IMR-90 (cell line): ENCODE measurements at regions not wholly inside any gene's neighbourhood (a gene's known extent, or its start where the extent isn't known, plus 50 kb on each side); places are given as distances from the start of the nearest gene placed in this dataset.

Source experiments
- ATAC-seq: fragments of 200-7000 bp; cut with Tn5 transposase; 2 replicates; pipeline ENCODE4 v1.9.1; 2020; ENCODE audit warnings: low read depth, mild to moderate bottlenecking, moderate library complexity
- BruUV-seq: library from RNA; stranded (reverse); fragments of 400-500 nt; replicated peaks from 2 replicates; lab custom pipeline; 2021; lab: Mats Ljungman, UMichigan
- CTCF ChIA-PET: fragments of 300-600 bp; formaldehyde crosslinking; extraction: SDS; loops from one replicate; lab custom pipeline; 2021; ENCODE audit warnings: antibody characterized with exemption; lab: Yijun Ruan, JAX
- POLR2A ChIA-PET: fragments of 300-600 bp; sonication (Branson Sonifier 250); formaldehyde crosslinking; loops from one replicate; lab custom pipeline; 2022; ENCODE audit warnings: antibody characterized with exemption; ENCODE audit not compliant: unreplicated experiment; lab: Charles Lee
- DNase-seq: peaks from one replicate; pipeline ENCODE4 v3.0.0; 2013
- H2AFZ ChIP-seq: replicated peaks from 2 replicates; pipeline ENCODE3; 2013; ENCODE audit warnings: low read length, mild to moderate bottlenecking; ENCODE audit not compliant: poor library complexity
- H2AK5ac ChIP-seq: 2 replicates; pipeline ENCODE4 v1.6.1; 2013; ENCODE audit warnings: low read depth, low read length, inconsistent platforms
- H2AK9ac ChIP-seq: replicated peaks from 2 replicates; pipeline ENCODE3; 2013; ENCODE audit warnings: mild to moderate bottlenecking, low read depth, low read length, moderate library complexity; ENCODE audit not compliant: poor library complexity
- H2BK120ac ChIP-seq: 2 replicates; pipeline ENCODE4 v1.6.1; 2013; ENCODE audit warnings: low read depth, low read length, inconsistent platforms
- H2BK15ac ChIP-seq: 3 replicates; pipeline ENCODE4 v1.6.1; 2013; ENCODE audit warnings: low read depth, low read length, inconsistent platforms
- H2BK20ac ChIP-seq: 2 replicates; pipeline ENCODE4 v1.6.1; 2013; ENCODE audit warnings: low read depth, mild to moderate bottlenecking, inconsistent platforms, low read length, moderate library complexity
- H2BK5ac ChIP-seq: 2 replicates; pipeline ENCODE4 v1.6.1; 2013; ENCODE audit warnings: mild to moderate bottlenecking, low read depth, low read length, inconsistent platforms; ENCODE audit not compliant: poor library complexity, severe bottlenecking
- H3K14ac ChIP-seq: replicated peaks from 2 replicates; pipeline ENCODE4 v1.6.1; 2013; ENCODE audit warnings: low read depth, low read length, inconsistent platforms
- H3K18ac ChIP-seq: 2 replicates; pipeline ENCODE4 v1.6.1; 2013; ENCODE audit warnings: low read depth, low read length, control low read depth
- H3K23ac ChIP-seq: 2 replicates; pipeline ENCODE4 v1.6.1; 2013; ENCODE audit warnings: low read depth, low read length, inconsistent platforms
- H3K27ac ChIP-seq: 2 replicates; pipeline ENCODE4 v1.5.1; 2013; ENCODE audit warnings: mild to moderate bottlenecking, control low read depth, low read length; ENCODE audit not compliant: insufficient read depth
- H3K27me3 ChIP-seq: 2 replicates; pipeline ENCODE4 v1.6.1; 2013; ENCODE audit warnings: low read length; ENCODE audit not compliant: control insufficient read depth, insufficient read depth
- H3K36me3 ChIP-seq: 2 replicates; pipeline ENCODE4 v1.6.1; 2013; ENCODE audit warnings: low read length, mixed read lengths; ENCODE audit not compliant: control insufficient read depth, insufficient read depth
- H3K4ac ChIP-seq: 2 replicates; pipeline ENCODE4 v1.6.1; 2013; ENCODE audit warnings: low read depth, low read length, inconsistent platforms
- H3K4me1 ChIP-seq: 2 replicates; pipeline ENCODE4 v1.6.1; 2013; ENCODE audit warnings: low read length, mixed read lengths; ENCODE audit not compliant: control insufficient read depth, insufficient read depth
- H3K4me2 ChIP-seq: 2 replicates; pipeline ENCODE4 v1.6.1; 2013; ENCODE audit warnings: low read depth, mild to moderate bottlenecking, control low read depth, low read length, moderate library complexity
- H3K4me3 ChIP-seq: 2 replicates; pipeline ENCODE4 v1.5.1; 2013; ENCODE audit warnings: low read depth, mild to moderate bottlenecking, control low read depth, low read length, moderate library complexity; ENCODE audit not compliant: insufficient read depth
- H3K56ac ChIP-seq: 2 replicates; pipeline ENCODE4 v1.6.1; 2013; ENCODE audit warnings: low read length, inconsistent platforms; ENCODE audit not compliant: insufficient read depth; ENCODE audit errors: extremely low read depth
- H3K79me1 ChIP-seq, 2 experiments: 2 replicates each; pipeline ENCODE4 v1.6.1; 2013; ENCODE audit warnings: low read length in 2 of 2, inconsistent platforms in 1 of 2, low read depth in 1 of 2
- H3K9ac ChIP-seq: 2 replicates; pipeline ENCODE4 v1.6.1; 2013; ENCODE audit warnings: low read depth, low read length, control low read depth
- H3K9me1 ChIP-seq: 2 replicates; pipeline ENCODE4 v1.6.1; 2013; ENCODE audit warnings: low read length, inconsistent platforms; ENCODE audit not compliant: insufficient read depth
- H3K9me3 ChIP-seq: 2 replicates; pipeline ENCODE4 v1.6.1; 2013; ENCODE audit warnings: low read length; ENCODE audit not compliant: control insufficient read depth, insufficient read depth
- H4K20me1 ChIP-seq: 2 replicates; pipeline ENCODE4 v1.6.1; 2013; ENCODE audit warnings: low read length, inconsistent platforms; ENCODE audit not compliant: insufficient read depth
- H4K5ac ChIP-seq: 2 replicates; pipeline ENCODE4 v1.6.1; 2013; ENCODE audit warnings: mild to moderate bottlenecking, low read depth, low read length, control low read depth
- H4K8ac ChIP-seq, 2 experiments: 2 replicates each; pipeline ENCODE4 v1.6.1; 2013; ENCODE audit warnings: low read depth in 2 of 2, low read length in 2 of 2, control low read depth in 1 of 2, inconsistent platforms in 1 of 2
- H4K91ac ChIP-seq: 2 replicates; pipeline ENCODE4 v1.6.1; 2013; ENCODE audit warnings: low read depth, low read length, inconsistent platforms; ENCODE audit not compliant: insufficient read depth
- MAFK ChIP-seq: IDR thresholded peaks from 2 replicates; pipeline ENCODE4 v1.6.1; 2012; ENCODE audit warnings: low read depth, low read length, improper control_type of control experiment
- WGBS, 2 experiments: methylation state at CpG; one replicate each; pipeline versions ENCODE4 v1.1.5 to v1.1.7; 2013; ENCODE audit warnings: missing lambda C conversion rate in 2 of 2; ENCODE audit not compliant: insufficient read length in 1 of 2; ENCODE audit errors: extremely low coverage in 2 of 2; 5-methylcytosine and 5-hydroxymethylcytosine counted together
- dilution Hi-C: fragments of 300-500 bp; cut with HindIII; formaldehyde crosslinking; loops from one replicate; pipeline ENCODE4 v1.14.3; 2018; ENCODE audit warnings: low sequenced_read_pairs; ENCODE audit not compliant: unreplicated experiment
- in situ Hi-C: fragments of 300-500 bp; cut with MboI; formaldehyde crosslinking; loops from 3 replicates; pipeline ENCODE4 v1.14.3; 2019; ENCODE audit warnings: low sequenced_read_pairs, inconsistent platforms, mixed read lengths
- intact Hi-C: fragments of 100-400 bp; cut with micrococcal nuclease; formaldehyde crosslinking; loops from 2 replicates; pipeline ENCODE4 v1.10.0; 2022

- Histone ChIP-seq H3K79me1 (no peaks in the 10 kb centered on the region), H2AK5ac (no peak overlapping the region), H4K20me1 (no peaks in the 10 kb centered on the region), H4K91ac (no peak overlapping the region), H2AFZ (no peak overlapping the region), H2BK15ac (no peak overlapping the region), H2BK5ac (no peak overlapping the region), H3K4me1 (no peaks in the 10 kb centered on the region), H2BK120ac (no peak overlapping the region), H3K18ac (no peak overlapping the region), H4K8ac (no peak overlapping the region), H4K5ac (no peak overlapping the region), H3K56ac (no peak overlapping the region), H3K14ac (no peak overlapping the region), H3K4me3 (no peak overlapping the region), H3K9ac (no peak overlapping the region), H3K27me3 (no peaks in the 10 kb centered on the region), H3K36me3 (no peaks in the 10 kb centered on the region), H3K4me2 (no peak overlapping the region), H3K4ac (no peak overlapping the region), H3K23ac (no peak overlapping the region), H2AK9ac (no peak overlapping the region), H3K9me3 (peaks cover 2% of the 10 kb centered on the region; the same call in 1 of the 2 replicates), H2BK20ac (no peak overlapping the region), H3K27ac (no peak overlapping the region), H3K9me1 (no peaks in the 10 kb centered on the region)
- ChIA-PET POLR2A (no interaction called here), CTCF (no interaction called here)
- WGBS, 2 experiments = no CpG with 5 or more reads among the region's 3 CpGs
- ATAC-seq = no peak
- no TSS peak for BruUV-seq
- in situ Hi-C loops = no loop called here
- DNase-seq = no peak
- dilution Hi-C loops = no loop called here
- no peak for TF ChIP-seq MAFK
- intact Hi-C loops = no loop called here
Observed at GRCh38 chrX:126376465-126376864, 176.1 kb downstream of the DCAF12L1 start.
